HG03064 (cell line): ENCODE measurements at regions not wholly inside any gene's neighbourhood (a gene's known extent, or its start where the extent isn't known, plus 50 kb on each side); places are given as distances from the start of the nearest gene placed in this dataset.

Source experiments
- ATAC-seq: cut with Tn5 transposase; IDR thresholded peaks from one replicate; pipeline ENCODE4 v1.9.1; 2021; ENCODE audit warnings: low read depth; ENCODE audit not compliant: unreplicated experiment

DNA sequence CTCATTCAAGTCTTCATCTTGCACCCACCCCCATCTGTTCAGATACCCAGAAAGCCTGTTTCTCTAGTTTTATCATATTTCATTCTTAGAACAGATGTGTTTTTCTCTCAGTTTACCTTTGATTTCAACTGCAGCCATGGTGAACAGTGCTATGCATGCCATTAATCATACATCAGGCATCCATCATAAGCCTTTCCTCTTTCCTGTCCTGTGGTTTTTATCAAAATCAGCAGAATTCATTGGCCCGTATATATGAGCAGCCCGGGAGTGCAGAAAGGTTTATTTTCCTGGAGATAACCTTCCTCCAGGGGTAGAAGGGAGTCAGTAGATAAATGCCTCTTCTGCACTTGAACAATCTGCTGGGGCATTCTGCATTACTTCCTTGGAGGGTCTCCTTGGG is 65.7 kb downstream of the IL21 start:
- no peak for ATAC-seq

GRCh38 chr4:122553432-122553831 is 67.4 kb downstream of the IL21 start:
- no peak for ATAC-seq

- ATAC-seq: no peak
Observed at GRCh38 chr4:122552898-122553297, 68.0 kb downstream of the IL21 start.

DNA sequence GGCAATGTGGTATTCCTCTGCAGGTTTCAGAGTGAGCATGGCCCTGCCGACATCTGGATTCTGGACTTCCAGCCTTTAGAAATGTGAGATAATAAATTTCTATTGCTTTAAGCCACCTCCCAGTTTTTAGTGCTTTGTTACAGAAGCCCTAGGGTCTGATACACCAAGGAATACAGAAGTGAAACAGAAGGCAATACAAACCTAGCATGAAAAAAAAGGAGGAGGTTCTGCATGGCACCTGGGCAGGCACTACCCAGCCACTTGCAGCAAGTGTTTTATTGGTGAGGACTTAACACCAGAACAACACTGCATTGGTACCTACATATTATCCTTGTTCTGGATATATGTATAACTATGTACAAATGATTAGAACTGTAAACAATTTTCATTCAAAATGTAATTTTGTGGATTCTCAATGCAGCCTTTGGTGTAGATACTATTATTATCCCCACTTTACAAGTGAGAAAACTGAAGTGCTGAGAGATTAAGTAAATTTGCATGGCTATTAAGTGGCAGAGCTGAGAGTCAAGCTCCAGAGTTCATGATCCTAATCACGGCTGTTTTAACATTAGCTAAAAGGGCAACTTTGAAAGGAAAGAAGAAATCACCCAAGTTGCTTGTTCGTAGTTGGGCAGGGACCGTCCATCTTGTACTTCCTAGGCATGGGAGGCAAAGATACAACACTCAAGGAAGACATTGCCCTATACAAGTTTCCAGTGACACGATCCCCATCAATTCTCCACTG is 71.8 kb downstream of the IL21 start:
- ATAC-seq: no peak

- ATAC-seq: no peak
Observed at GRCh38 chr4:122548452-122548851, 72.4 kb downstream of the IL21 start.

DNA sequence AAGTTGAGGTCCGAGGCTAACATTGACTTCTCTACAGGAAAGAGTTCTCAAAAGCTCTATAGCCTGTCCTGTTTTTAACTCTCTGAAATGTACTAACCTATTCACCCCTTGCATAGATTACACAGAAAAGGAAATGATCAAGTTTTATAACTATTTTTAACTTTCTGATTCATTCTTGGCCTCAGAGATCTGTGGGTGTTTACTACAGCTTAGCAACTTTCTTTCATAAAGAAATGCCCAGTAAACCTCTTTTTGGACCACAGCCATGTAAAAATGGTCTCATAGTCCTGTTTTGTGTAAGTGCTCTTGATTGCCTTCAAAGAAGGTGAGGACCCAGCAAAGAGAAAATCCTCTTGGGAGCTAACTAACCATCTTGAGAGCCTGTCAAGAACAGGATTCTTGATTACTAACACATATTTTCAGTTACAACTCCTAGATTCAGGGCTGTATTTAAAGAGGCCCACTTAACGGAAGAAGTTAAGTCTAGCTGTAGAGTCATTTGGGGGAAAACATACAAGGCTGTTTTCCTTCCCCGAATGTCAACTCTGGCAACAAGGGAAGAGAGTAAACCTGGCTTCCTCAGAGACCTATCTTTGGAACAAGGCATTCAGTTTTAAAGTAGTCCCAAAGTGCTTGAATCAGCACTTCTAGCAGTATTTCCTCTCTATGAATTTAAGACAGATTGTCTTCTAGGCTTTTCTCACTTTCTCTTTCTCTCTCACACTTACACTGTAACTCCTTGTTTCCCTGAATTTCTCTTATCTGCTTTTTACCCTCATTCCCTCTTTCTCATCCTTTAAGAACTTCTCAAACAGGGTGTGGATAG is 78.2 kb downstream of the IL21 start:
- peak; percentile 91 for ATAC-seq

GRCh38 chr4:122541996-122542395 is 78.9 kb downstream of the IL21 start:
- ATAC-seq: no peak

- no peak for ATAC-seq
Observed at GRCh38 chr4:122540838-122541237, 80.0 kb downstream of the IL21 start.

- no peak for ATAC-seq
Observed at GRCh38 chr4:122539861-122540465, 80.9 kb downstream of the IL21 start.

DNA sequence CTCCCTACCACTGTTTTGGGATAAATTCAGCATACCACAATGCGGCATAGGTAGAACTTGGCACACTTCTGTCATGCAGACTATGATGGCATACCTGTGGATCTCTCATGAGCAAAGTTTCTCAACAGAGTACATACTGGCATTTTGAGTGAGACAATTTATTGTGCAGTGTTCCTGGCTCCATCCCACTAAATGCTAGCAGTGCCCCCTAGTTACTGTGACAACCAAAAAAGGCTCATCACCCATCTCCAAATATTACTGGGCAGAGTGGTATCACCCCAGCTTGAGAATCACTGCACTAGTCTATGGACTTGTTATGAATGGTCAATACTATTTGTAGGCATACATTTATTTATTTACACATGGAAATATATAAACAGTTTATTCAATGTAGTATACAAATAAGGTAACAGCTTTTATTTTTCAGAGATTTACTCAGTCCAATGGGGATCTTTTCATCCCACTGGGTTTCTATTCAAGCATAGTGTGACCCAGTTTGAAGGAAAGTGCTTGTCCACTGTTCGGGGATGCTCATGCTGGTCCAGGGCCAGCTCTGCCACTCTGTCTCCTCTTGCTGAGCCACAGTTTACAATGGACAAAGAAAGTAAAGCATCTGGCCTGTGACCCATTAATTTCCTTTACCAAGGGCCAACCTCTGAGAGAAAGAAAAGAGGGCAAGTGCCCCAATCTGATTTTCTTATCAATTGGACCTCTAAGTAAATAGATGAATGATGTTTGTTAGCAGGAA is 81.0 kb upstream of the IL2 start:
- ATAC-seq: no peak

DNA sequence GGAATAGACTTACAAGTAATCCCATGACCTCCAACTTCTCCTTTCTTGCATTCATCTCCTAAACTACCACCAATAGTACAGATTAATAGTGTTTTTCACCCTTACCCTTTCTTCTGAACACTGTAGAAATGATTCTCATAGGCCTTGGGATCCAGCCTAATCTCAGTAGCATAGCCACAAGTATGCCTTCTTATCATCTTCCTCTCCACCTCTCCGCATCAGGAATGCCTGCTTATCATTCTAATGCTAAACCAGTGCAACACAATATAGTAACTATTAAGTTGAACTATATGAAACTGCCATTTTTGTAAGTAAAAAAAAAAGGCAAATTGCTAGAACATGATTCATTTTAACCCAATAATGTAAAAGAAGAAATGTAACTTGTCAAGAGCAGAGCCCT is 79.5 kb upstream of the IL2 start:
- no peak for ATAC-seq

DNA sequence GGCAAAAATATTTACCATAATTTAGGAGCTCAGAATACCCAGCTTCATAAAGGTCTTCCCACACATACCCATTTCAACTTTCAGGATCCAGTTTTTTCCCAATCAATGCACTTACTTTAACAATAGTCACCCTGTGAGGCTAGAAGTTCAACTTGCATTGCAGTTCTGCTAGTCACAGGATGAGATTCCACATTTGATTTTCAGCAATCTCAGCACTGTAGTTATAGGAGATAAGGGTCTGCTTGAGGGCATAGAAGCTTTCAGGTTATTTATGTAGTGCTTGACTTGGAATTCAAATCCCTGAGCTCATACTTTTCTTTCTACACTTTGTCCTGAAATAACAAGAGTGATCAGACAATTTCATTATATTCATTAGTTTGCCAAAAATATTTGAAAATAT is 78.3 kb upstream of the IL2 start:
- ATAC-seq: no peak

DNA sequence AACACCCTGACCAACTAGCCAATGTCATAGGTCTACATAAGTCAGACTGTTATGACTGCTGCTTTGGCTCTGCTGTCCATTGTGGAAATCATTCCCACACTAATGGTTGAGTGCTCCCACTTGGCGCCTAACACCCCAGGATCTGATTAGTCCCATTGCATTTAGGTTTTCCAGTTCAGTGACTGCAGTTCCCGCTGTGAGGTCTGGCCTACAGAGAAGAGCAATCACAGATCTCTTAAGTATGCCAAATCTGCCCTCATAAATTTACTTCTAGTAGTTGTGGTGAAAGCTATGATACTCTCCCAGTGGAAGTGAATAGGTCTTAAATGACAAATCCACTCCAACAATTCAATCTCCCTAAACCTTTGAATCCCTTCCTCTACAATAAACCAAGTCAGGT is 77.3 kb upstream of the IL2 start:
- no peak for ATAC-seq

DNA sequence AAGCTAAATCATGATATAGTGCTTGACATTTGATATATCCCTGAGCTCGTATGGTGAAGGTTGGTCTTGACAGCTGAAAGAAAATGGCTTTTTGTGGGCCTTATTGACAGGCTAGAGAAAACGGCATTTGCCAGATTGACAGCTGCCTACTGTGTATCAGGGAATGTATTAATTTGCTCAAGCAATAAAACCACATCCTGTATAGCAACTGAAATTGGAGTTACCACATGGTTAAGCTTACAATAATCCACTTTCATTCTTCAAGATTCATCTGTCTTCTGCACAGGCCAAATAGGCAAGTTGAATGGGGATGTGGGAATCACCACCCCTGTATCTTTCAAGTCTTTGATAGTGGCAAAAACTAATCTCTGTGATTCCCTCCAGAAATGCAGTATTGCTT is 76.2 kb upstream of the IL2 start:
- ATAC-seq: no peak

GRCh38 chr4:122531514-122531913 is 75.0 kb upstream of the IL2 start:
- ATAC-seq: no peak

- no peak for ATAC-seq
Observed at GRCh38 chr4:122531038-122531437, 74.5 kb upstream of the IL2 start.

GRCh38 chr4:122528879-122529278 is 72.4 kb upstream of the IL2 start:
- no peak for ATAC-seq

DNA sequence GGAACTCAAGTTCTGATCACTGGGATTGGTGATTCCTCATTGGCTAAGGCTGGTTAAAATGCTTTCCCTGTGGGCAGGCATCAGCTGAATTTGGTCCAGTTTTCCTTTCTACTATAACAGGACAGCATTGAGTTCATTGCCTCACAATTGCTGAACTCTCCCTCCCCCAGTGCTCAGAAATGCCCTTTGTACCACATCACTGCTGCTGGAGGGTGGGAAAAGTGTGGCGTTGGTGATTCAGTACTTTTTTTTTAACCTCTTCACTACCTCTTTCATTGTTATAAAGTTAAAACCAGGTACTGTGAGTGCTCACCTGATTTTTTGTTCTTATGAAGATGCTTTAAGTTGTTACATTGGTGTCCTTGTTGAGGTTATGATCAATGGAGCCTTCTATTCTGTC is 69.3 kb upstream of the IL2 start:
- ATAC-seq: no peak

DNA sequence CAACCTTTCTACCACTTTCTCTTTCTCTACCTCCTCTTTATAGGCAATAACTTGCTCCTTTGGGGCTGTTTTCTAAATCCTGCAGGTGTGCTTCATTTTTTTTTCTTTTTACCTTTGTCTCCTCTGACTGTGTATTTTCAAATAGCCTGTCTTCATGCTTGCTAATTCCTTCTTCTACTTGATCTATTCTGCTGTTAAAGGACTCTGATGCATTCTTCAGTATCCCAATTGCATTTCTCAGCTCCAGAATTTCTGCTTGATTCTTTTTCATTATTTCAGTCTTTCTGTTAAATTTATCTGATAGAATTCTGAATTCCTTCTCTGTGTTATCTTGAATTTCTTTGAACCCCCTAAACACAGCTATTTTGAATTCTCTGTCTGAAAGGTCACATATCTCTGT is 67.7 kb upstream of the IL2 start:
- no peak for ATAC-seq

DNA sequence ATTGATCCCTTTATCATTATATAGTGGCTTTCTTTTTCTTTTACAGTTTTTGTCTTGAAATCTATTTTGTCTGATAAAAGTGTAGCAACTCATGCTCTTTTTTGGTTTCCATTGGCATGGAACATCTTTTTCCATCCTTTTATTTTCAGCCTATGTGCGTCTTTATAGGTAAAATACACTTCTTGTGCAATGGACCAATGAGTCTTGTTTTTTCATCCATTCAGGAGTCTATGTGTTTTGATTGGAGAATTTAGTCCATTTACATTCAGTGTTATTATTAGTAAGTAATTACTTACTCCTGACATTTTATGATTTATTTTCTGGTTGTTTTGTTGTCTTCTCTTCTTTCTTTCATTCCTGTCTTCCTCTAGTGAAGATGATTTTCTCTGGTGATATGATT is 66.4 kb upstream of the IL2 start:
- ATAC-seq: no peak

GRCh38 chr4:122517345-122517744 is 60.8 kb upstream of the IL2 start:
- ATAC-seq: no peak
